GM18870 (cell line): ENCODE measurements at regions not wholly inside any gene's neighbourhood (a gene's known extent, or its start where the extent isn't known, plus 50 kb on each side); places are given as distances from the start of the nearest gene placed in this dataset.
"Not testable (repeated sequence)": the region's sequence is repeated elsewhere in the genome, so short reads cannot be mapped to it uniquely, and the experiment has no call there.

Source experiments
- ATAC-seq: cut with Tn5 transposase; IDR thresholded peaks from one replicate; pipeline ENCODE4 v1.9.1; 2021; ENCODE audit warnings: moderate library complexity; ENCODE audit not compliant: unreplicated experiment

- no peak for ATAC-seq
These were observed 401.2 kb downstream of the SH2D4B start for GRCh38 chr10:80938903-80939302.

- ATAC-seq, result peak; percentile 74
These were observed 407.7 kb downstream of the SH2D4B start for GRCh38 chr10:80945264-80945880.

- no peak for ATAC-seq
These were observed 408.4 kb downstream of the SH2D4B start for GRCh38 chr10:80946073-80946472.

GRCh38 chr10:80946957-80947726 lies 409.4 kb downstream of the SH2D4B start:
- no peak for ATAC-seq

GRCh38 chr10:80949785-80950184 lies 412.1 kb downstream of the SH2D4B start:
- ATAC-seq, result no peak

- ATAC-seq, result no peak
These were observed 414.7 kb downstream of the SH2D4B start for GRCh38 chr10:80952436-80952835.

- no peak for ATAC-seq
These were observed 419.5 kb downstream of the SH2D4B start for GRCh38 chr10:80957161-80957560.

GRCh38 chr10:80964179-80964578 lies 426.5 kb downstream of the SH2D4B start:
- ATAC-seq, result no peak

- peak; percentile 91 for ATAC-seq
These were observed 427.4 kb downstream of the SH2D4B start for GRCh38 chr10:80964955-80965614.

GRCh38 chr10:80966326-80966986 lies 428.8 kb downstream of the SH2D4B start:
- ATAC-seq, result no peak

- not testable (repeated sequence) for ATAC-seq
These were observed 429.7 kb downstream of the SH2D4B start for GRCh38 chr10:80967357-80967756.

- ATAC-seq, result no peak
These were observed 431.2 kb downstream of the SH2D4B start for GRCh38 chr10:80968903-80969302.

- ATAC-seq, result no peak
These were observed 433.8 kb downstream of the SH2D4B start for GRCh38 chr10:80971461-80971860.

- ATAC-seq, result no peak
These were observed 439.0 kb downstream of the SH2D4B start for GRCh38 chr10:80976658-80977057.

GRCh38 chr10:80985102-80985501 lies 447.4 kb downstream of the SH2D4B start:
- ATAC-seq, result no peak

GRCh38 chr10:80986596-80986995 lies 448.9 kb downstream of the SH2D4B start:
- no peak for ATAC-seq

- no peak for ATAC-seq
These were observed 451.1 kb downstream of the SH2D4B start for GRCh38 chr10:80988755-80989154.

- ATAC-seq, result no peak
These were observed 459.0 kb downstream of the SH2D4B start for GRCh38 chr10:80996615-80997193.

- no peak for ATAC-seq
These were observed 463.1 kb downstream of the SH2D4B start for GRCh38 chr10:81000781-81001180.

- no peak for ATAC-seq
These were observed 464.7 kb downstream of the SH2D4B start for GRCh38 chr10:81002382-81002781.

GRCh38 chr10:81007872-81008271 lies 470.2 kb downstream of the SH2D4B start:
- ATAC-seq, result no peak
